ENCODE measurements at regions not wholly inside any gene's neighbourhood (a gene's known extent, or its start where the extent isn't known, plus 50 kb on each side); places are given as distances from the start of the nearest gene placed in this dataset.

- peak in 4 of 5 donors; percentile 15 to 63 (median 24) for DNase-seq
Measured at GRCh38 chr15:70258369-70259027, 160.8 kb upstream of the TLE3 start.

GRCh38 chr15:70257573-70258248, 160.0 kb upstream of the TLE3 start:
- DNase-seq = no peak

DNA sequence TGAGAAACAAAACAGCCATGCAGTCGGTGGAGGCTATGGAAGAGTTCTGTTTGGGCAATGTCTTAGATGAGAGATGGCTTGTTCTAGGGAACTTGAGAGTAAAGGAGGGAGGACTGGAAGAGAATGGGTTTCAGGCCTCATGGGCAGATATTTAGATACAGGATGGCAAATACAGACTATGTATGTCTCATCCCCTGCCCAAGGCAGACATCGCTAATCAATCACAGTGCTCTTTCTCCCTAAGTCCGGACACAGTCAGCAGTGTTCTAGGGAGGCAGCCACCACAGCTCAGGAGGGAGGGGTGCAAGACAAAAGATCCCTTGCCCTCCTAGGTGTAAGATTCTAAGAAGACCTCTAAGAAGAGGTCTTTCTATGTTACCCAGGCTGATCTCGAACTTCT, 159.3 kb upstream of the TLE3 start:
- no peak for DNase-seq

DNA sequence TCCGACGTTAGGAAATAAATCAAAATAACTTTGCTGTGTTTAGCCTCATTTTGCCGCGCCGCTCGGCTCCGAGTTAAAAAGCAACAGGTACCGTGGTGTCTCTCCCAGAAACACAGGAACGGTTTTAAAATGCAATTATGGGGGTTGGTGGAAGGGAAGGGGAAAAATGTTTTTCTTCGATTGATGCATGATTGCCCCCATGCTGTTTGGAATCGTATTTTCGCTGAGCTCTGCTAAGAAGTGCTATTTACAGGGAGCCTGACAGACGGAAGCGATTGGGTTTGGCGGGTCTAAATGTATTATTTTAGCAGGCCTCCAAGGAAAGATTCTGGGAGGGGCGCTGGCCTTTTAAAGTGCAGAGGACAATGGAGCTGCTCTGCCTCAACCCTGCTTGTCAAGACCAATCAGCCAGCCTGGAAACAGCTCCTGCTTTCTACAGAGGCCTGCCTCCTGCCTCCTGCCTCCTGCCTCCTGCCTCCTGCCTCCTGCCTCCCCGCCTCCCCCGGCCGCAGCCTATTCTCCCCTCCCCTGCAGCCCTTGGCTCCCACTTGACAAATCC, 156.7 kb upstream of the TLE3 start:
- no peak for DNase-seq

DNA sequence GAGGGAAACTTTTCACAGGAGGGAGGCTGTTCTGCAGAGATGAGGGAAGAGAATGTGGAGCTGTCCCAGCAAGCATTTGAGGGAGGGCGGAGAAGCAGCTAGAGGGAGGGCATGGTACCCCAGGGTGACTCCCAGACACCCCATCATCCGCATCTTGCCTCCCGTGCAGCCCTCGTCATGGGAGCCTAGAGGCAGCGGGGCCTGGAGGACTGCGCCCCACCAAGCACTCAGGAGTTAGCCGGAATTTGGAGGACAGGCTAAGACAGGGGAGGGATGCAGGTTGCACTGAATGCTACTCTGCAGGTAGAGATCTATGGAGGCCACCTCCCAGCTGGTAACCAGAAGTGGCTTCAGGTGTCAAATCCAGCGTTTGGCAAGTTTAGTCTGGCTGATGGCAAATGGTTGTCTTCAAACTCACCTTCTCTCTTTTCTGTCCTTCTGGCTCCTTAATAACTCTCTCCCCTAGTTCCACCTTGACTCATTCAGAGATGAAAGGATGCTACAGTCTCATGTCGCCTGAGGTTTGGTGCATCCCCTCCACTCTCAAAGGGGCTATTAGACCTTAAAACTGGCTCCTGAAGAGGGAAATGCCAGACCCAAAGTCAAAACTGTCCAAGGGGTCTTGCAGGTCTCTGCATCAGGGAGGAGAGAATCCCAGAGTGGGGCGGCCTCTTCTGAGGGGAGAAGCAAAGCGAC, 155.9 kb upstream of the TLE3 start:
- DNase-seq = no peak

- DNase-seq = no peak
Measured at GRCh38 chr15:70252951-70253320, 155.2 kb upstream of the TLE3 start.

GRCh38 chr15:70252056-70252950, 154.6 kb upstream of the TLE3 start:
- no peak for DNase-seq

DNA sequence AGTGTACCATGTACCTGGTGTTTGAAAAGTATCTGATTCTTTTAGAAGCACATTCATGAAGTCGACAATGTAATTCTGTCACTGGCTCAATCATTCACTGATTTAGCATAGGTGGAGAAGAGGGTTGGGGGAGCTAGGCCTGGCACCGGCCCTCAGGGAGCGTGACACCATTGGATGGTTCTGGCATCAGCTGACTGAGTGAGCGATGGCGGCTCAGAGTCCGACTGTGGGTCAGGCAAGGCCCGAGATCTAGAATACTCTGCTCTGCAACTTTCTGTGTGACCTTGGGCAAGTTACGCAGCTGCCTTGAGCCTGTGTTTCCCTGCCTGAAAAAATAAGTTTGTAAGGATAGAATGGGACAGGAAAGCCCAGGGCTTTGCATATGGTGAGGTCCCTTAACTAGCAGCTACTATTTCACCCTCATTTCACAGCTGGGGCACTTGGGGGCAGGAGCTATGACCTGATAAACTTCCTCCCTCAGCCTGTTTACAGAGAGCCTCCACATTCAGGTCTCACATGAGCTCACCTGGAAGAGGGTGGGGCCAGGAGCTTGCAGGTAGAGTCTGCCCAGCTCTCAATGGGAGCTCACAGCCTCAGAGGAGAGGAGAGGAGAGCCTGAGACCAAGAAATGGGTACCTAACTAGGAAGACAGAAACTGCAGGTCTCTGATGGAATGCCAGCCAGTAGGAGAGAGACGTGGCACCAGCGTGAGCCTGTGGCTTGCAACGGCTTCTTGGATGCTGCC, 153.7 kb upstream of the TLE3 start:
- no peak for DNase-seq

- no peak for DNase-seq
Measured at GRCh38 chr15:70250208-70251201, 152.8 kb upstream of the TLE3 start.

GRCh38 chr15:70249616-70250015, 151.9 kb upstream of the TLE3 start:
- DNase-seq = no peak

DNA sequence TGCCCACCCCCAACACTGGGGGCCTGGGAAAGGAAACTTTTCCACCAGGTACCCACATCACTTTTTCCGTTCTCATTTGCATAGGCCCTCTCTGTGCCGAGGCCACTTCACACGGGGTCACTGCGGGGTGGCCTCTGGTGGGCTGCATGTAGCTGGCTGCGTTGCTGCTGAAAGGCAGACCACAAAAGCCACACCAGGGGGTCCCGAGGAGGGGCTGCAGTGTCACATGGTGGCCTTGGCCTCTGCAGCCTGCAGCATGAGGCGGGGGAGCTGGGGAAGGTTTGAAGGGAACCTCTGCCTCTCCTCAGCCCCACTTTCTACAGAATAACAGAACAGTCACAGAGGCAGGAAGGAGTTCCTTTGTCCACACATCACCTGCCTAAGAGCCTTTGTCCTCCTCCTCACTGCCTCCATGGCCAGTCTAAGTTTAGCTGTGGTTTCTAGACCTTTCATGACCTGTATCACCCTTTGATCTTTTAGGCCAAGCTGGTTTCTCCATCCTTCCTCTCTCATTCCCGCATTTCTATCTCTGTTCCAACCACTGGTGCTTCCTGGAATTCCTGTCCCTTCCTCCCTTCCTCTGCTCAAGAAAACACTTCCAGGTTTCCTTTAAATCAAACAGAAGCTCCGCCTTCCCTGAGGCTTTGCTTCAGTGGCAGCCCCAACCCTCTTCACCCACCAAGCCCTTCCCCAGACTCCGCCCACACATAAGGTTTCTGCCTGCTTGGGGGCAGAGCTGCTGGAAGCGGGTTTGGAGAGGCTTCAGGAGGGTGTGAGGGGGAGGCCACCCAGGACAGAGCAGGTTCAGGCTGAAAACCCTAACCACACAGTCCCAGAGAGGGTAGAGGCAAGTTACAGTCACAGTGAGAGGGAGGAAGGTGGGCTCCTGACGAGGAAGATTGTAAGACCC, 150.7 kb upstream of the TLE3 start:
- no peak for DNase-seq

GRCh38 chr15:70247281-70247680, 149.6 kb upstream of the TLE3 start:
- no peak for DNase-seq

DNA sequence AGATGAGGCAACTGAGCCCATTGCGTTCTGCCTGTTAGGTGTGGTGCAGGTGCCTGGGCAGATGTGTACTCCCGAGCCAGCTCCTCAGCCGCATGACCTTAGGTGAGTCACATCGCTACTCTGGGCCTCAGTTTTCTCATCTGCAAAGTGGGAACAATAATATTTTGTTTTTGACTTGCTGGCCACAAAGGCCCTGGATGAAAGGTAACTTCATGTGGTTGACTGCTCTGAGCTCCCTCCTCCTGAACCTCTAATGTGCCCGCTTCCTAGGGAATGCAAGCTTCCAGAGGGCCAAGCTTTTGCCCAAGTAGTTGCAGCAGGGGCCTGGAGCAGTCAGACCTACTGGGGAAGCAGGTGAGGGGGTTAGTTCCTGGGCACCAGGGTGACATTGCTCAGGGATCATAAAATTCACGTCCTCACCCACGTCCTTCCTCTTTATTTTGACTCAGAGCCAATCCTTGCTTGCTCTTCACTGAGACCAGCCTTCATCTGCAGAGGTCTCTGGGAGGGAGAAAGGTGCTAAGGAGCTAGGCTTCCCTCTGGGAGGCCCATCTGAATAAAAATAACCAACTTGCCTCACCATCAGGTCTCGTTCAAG, 149.0 kb upstream of the TLE3 start:
- no peak for DNase-seq

DNA sequence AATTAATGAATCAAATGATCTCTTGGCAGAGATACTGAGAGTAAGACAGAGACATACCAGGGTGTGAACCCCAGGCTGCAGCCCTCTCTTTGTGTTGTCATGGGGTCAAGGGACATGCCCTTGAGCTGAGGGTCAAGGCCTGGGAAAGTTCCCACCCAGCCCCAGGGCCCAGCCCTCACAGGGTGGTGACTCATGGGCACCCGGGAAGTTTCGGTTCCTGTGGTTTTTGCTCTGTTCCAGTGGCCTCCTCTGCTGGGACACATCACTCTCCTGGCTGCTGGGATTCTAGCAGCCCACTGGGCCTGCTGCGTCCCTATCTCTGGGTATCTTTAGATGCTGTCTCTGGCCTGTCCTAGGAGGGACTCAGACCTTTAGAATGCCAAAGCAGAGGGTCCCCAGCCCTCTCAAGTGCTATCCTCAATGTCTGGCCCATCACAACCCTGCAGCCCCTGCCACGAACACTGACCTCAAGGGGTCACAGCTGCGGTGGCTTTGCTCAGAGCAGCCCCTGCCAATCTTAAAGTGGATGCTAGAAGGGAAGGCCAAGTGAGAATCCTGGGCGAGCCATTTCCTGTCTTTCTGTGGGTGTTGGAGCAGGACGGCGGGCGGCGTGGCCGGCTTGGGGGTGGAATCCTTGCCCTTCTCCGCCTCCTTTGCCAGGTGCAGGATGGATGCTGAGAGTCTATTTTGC, 148.4 kb upstream of the TLE3 start:
- DNase-seq = no peak

- no peak for DNase-seq
Measured at GRCh38 chr15:70244978-70245542, 147.3 kb upstream of the TLE3 start.

GRCh38 chr15:70243686-70244540, 146.2 kb upstream of the TLE3 start:
- no peak for DNase-seq
